Right atrium auricular region (tissue), 2 donors: ENCODE measurements at regions not wholly inside any gene's neighbourhood (a gene's known extent, or its start where the extent isn't known, plus 50 kb on each side); places are given as distances from the start of the nearest gene placed in this dataset.
"Not testable (repeated sequence)": the region's sequence is repeated elsewhere in the genome, so short reads cannot be mapped to it uniquely, and the experiment has no call there.

Source experiments
- DNase-seq: peaks from one replicate; pipeline ENCODE4 v3.0.0-alpha.2; 2019; ENCODE audit warnings: low spot score
- H3K27ac ChIP-seq, 2 donors: fragments of 200-600 bp; sonication (generic); 1 replicate in 1 of 2; 2 replicates in 1 of 2; pipeline ENCODE4 v1.5.1; 2016 to 2019
- H3K27me3 ChIP-seq, 2 donors: fragments of 200-600 bp; sonication (generic); one replicate each; pipeline versions ENCODE4 v1.5.1 to v1.6.0; 2017 to 2019
- H3K36me3 ChIP-seq: fragments of 200-600 bp; sonication (generic); one replicate; pipeline ENCODE4 v1.5.1; 2016
- H3K4me1 ChIP-seq, 2 donors: fragments of 200-600 bp; sonication (generic); one replicate each; pipeline versions ENCODE4 v1.5.1 to v1.6.0; 2017 to 2019
- H3K4me3 ChIP-seq, 2 donors: fragments of 200-600 bp; sonication (generic); 1 replicate in 1 of 2; 2 replicates in 1 of 2; pipeline ENCODE4 v1.5.1; 2017 to 2019; ENCODE audit warnings: mild to moderate bottlenecking in 1 of 2, moderate library complexity in 1 of 2
- H3K9me3 ChIP-seq, 2 donors: fragments of 200-600 bp; sonication (generic); one replicate each; pipeline ENCODE4 v1.5.1; 2019
- CTCF ChIP-seq, 2 donors: fragments of 200-600 bp; sonication (generic); IDR thresholded peaks; one replicate each; pipeline ENCODE4 v1.5.1; 2019; ENCODE audit warnings: antibody characterized with exemption in 2 of 2

- H3K4me1 ChIP-seq = no peaks in the 10 kb centered on the region
- no peak for DNase-seq
- no peak for TF ChIP-seq CTCF (IDR thresholded peaks at IDR 0.05)
- H3K27me3 ChIP-seq = no peaks in the 10 kb centered on the region
- H3K36me3 ChIP-seq = no peaks in the 10 kb centered on the region
- H3K27ac ChIP-seq = no peak overlapping the region
- H3K4me3 ChIP-seq = no peak overlapping the region
- peaks cover 0 to 4% of the 10 kb centered on the region in 2 donors for H3K9me3 ChIP-seq
Measured at GRCh38 chr5:91787718-91788117, 404.6 kb upstream of the ARRDC3 start.

- Histone ChIP-seq H3K4me1 (no peaks in the 10 kb centered on the region), H3K27ac (no peak overlapping the region), H3K27me3 (no peaks in the 10 kb centered on the region), H3K9me3 (no peaks in the 10 kb centered on the region), H3K36me3 (no peaks in the 10 kb centered on the region), H3K4me3 (no peak overlapping the region)
- TF ChIP-seq CTCF (IDR thresholded peaks at IDR 0.05) = no peak
- DNase-seq = no peak
Measured at GRCh38 chr5:91777671-91778070, 394.6 kb upstream of the ARRDC3 start.

DNA sequence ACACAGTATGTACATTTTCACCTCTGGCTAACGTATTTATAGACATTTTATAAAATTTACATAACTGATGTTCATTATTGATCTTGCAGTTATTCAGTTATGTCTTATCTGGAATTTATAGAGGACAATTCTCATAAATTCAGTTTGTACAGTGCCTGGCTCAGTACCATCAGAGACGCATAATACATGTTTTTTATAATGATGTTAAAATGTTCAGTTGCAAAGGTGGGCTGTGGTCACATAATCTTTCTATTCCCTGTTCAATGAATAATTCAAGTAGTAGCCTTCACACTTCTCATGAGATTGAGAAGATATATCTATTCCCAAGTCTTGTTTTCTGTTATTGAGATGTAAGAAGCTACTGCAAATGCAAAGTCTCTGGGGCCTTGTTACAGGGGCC is 393.1 kb upstream of the ARRDC3 start:
- Histone ChIP-seq H3K9me3 (no peaks in the 10 kb centered on the region), H3K4me1 (no peaks in the 10 kb centered on the region), H3K36me3 (no peaks in the 10 kb centered on the region), H3K27me3 (no peaks in the 10 kb centered on the region), H3K27ac (no peak overlapping the region), H3K4me3 (no peak overlapping the region)
- TF ChIP-seq CTCF (IDR thresholded peaks at IDR 0.05) = no peak
- no peak for DNase-seq

DNA sequence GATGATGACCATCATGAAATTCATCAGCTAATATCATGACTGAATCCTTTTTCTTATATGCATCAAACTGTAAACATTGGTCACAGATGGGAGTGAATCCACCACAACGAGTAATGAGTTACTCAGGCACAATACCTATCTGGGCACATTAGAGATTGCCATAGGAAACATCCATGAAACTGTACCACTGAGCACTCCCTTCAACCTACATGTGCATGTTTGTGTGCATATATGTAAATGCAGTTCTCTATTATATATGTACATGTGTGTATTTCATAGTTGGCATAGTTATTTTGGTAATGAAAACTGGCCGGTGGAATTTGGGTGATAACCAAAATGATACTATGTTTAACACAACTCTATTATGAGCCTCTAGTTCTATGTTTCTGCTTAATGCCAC is 387.3 kb upstream of the ARRDC3 start:
- H3K27ac ChIP-seq = no peak overlapping the region
- no peak for TF ChIP-seq CTCF (IDR thresholded peaks at IDR 0.05)
- H3K4me3 ChIP-seq = no peak overlapping the region
- H3K27me3 ChIP-seq = no peaks in the 10 kb centered on the region
- H3K4me1 ChIP-seq = no peaks in the 10 kb centered on the region
- H3K9me3 ChIP-seq = no peaks in the 10 kb centered on the region
- no peaks in the 10 kb centered on the region for H3K36me3 ChIP-seq
- no peak for DNase-seq

DNA sequence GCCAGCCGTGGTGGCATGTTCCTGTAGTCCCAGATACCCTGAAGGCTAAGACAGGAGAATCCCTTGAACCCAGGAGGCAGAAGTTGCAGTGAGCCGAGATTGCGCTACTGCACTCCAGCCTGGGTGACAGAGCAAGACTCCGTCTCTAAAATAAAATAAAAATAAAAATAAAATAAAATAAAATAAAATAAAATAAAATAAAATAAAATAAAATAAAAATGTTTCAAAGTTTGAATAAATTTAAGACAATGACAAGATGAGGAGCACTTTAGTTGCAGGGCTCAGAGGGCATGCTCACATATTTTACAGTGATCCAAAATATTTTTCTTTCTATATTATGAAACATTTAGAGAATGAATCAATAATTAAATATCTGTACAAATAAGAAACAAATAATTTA is 374.3 kb upstream of the ARRDC3 start:
- H3K36me3 ChIP-seq, H3K9me3 ChIP-seq, DNase-seq, H3K27ac ChIP-seq, H3K4me3 ChIP-seq, H3K4me1 ChIP-seq, H3K27me3 ChIP-seq: not testable (repeated sequence)

GRCh38 chr5:91754990-91755389 is 371.9 kb upstream of the ARRDC3 start:
- Histone ChIP-seq H3K27ac (no peak overlapping the region), H3K4me1 (no peaks in the 10 kb centered on the region), H3K27me3 (no peaks in the 10 kb centered on the region), H3K9me3 (no peaks in the 10 kb centered on the region), H3K36me3 (no peaks in the 10 kb centered on the region), H3K4me3 (no peak overlapping the region)
- no peak for DNase-seq
- TF ChIP-seq CTCF (IDR thresholded peaks at IDR 0.05) = no peak

DNA sequence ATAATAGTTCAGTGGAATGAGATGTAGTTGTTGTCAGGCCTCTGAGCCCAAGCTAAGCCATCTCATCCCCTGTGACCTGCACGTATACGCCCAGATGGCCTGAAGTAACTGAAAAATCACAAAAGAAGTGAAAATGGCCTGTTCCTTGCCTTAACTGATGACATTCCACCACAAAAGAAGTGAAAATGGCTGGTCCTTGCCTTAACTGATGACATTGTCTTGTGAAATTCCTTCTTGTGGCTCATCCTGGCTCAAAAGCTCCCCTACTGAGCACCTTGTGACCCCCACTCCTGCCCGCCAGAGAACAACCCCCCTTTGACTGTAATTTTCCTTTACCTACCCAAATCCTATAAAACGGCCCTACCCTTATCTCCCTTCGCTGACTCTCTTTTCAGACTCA is 361.4 kb upstream of the ARRDC3 start:
- H3K27ac ChIP-seq, H3K4me3 ChIP-seq, DNase-seq, H3K27me3 ChIP-seq, H3K9me3 ChIP-seq, H3K36me3 ChIP-seq, H3K4me1 ChIP-seq: not testable (repeated sequence)
